H9 (cell line): ENCODE measurements at regions not wholly inside any gene's neighbourhood (a gene's known extent, or its start where the extent isn't known, plus 50 kb on each side); places are given as distances from the start of the nearest gene placed in this dataset.

Experiments used
- DNase-seq: peaks from one replicate; pipeline ENCODE4 v3.0.0-alpha.2; 2017
- H2AFZ ChIP-seq: one replicate; pipeline ENCODE4 v1.6.1; 2013; ENCODE audit warnings: mild to moderate bottlenecking, low read length, control low read depth, moderate library complexity
- H2AK5ac ChIP-seq: 2 replicates; pipeline ENCODE4 v1.6.1; 2013; ENCODE audit warnings: low read length, control low read depth, mixed read lengths; ENCODE audit not compliant: insufficient read length
- H2BK120ac ChIP-seq: one replicate; pipeline ENCODE4 v1.6.1; 2013; ENCODE audit warnings: low read depth, mild to moderate bottlenecking, low read length, control low read depth, inconsistent platforms; ENCODE audit not compliant: poor library complexity, severe bottlenecking
- H2BK12ac ChIP-seq: 2 replicates; pipeline ENCODE4 v1.6.1; 2013; ENCODE audit warnings: low read length, control low read depth, mixed read lengths, low read depth; ENCODE audit not compliant: insufficient read length
- H2BK15ac ChIP-seq: 2 replicates; pipeline ENCODE4 v1.6.1; 2013; ENCODE audit warnings: low read depth, low read length, control low read depth
- H2BK20ac ChIP-seq: one replicate; pipeline ENCODE4 v1.6.1; 2013; ENCODE audit warnings: low read depth, mild to moderate bottlenecking, low read length, control low read depth, inconsistent platforms; ENCODE audit not compliant: poor library complexity, severe bottlenecking
- H2BK5ac ChIP-seq: 2 replicates; pipeline ENCODE4 v1.6.1; 2013; ENCODE audit warnings: low read length, control low read depth, mixed read lengths; ENCODE audit not compliant: insufficient read length
- H3K14ac ChIP-seq: 2 replicates; pipeline ENCODE4 v1.6.1; 2013; ENCODE audit warnings: low read length, control low read depth; ENCODE audit not compliant: insufficient read depth
- H3K18ac ChIP-seq: 2 replicates; pipeline ENCODE4 v1.6.1; 2013; ENCODE audit warnings: low read depth, mild to moderate bottlenecking, mixed read lengths, low read length, control low read depth; ENCODE audit not compliant: insufficient read length
- H3K23ac ChIP-seq: 2 replicates; pipeline ENCODE4 v1.6.1; 2013; ENCODE audit warnings: low read length, control low read depth, mixed read lengths, low read depth; ENCODE audit not compliant: insufficient read length
- H3K23me2 ChIP-seq: 2 replicates; pipeline ENCODE4 v1.6.1; 2013; ENCODE audit warnings: low read depth, mild to moderate bottlenecking, mixed read lengths, low read length, control low read depth; ENCODE audit not compliant: insufficient read length, poor library complexity, severe bottlenecking
- H3K27ac ChIP-seq: 2 replicates; pipeline ENCODE4 v1.5.1; 2013; ENCODE audit warnings: low read length, control low read depth, mixed read lengths, low read depth; ENCODE audit not compliant: insufficient read length
- H3K27me3 ChIP-seq: 2 replicates; pipeline ENCODE4 v1.6.1; 2013; ENCODE audit warnings: low read length, control low read depth, inconsistent platforms; ENCODE audit not compliant: insufficient read depth
- H3K4ac ChIP-seq: 2 replicates; pipeline ENCODE4 v1.6.1; 2013; ENCODE audit warnings: low read depth, mild to moderate bottlenecking, control low read depth, inconsistent platforms, low read length, moderate library complexity
- H3K4me1 ChIP-seq: 2 replicates; pipeline ENCODE4 v1.6.1; 2013; ENCODE audit warnings: low read length, control low read depth, inconsistent platforms; ENCODE audit not compliant: insufficient read depth
- H3K4me2 ChIP-seq: 2 replicates; pipeline ENCODE4 v1.6.1; 2013; ENCODE audit warnings: low read length, control low read depth, mixed read lengths; ENCODE audit not compliant: insufficient read length, insufficient read depth
- H3K56ac ChIP-seq: 2 replicates; pipeline ENCODE4 v1.6.1; 2013; ENCODE audit warnings: low read depth, mild to moderate bottlenecking, mixed read lengths, low read length, control low read depth; ENCODE audit not compliant: insufficient read length
- H3K79me1 ChIP-seq: 2 replicates; pipeline ENCODE4 v1.6.1; 2013; ENCODE audit warnings: low read depth, mild to moderate bottlenecking, moderate library complexity, low read length, control low read depth, inconsistent platforms; ENCODE audit not compliant: insufficient read depth, poor library complexity, severe bottlenecking
- H3K79me2 ChIP-seq: 2 replicates; pipeline ENCODE4 v1.6.1; 2013; ENCODE audit warnings: low read length, control low read depth, inconsistent platforms; ENCODE audit not compliant: insufficient read depth
- H3K9ac ChIP-seq: 2 replicates; pipeline ENCODE4 v1.6.1; 2013; ENCODE audit warnings: low read length, control low read depth, mixed read lengths; ENCODE audit not compliant: insufficient read length; ENCODE audit errors: extremely low read depth
- H3K9me3 ChIP-seq: one replicate; pipeline ENCODE4 v1.6.1; 2013; ENCODE audit warnings: low read depth, low read length, inconsistent platforms; ENCODE audit not compliant: control insufficient read depth
- H3T11ph ChIP-seq: one replicate; pipeline ENCODE4 v1.6.1; 2013; ENCODE audit warnings: mild to moderate bottlenecking, low read length, control low read depth, inconsistent platforms
- H4K20me1 ChIP-seq: one replicate; pipeline ENCODE4 v1.6.1; 2013; ENCODE audit not compliant: control insufficient read depth, insufficient read length, insufficient read depth
- H4K5ac ChIP-seq: 2 replicates; pipeline ENCODE4 v1.6.1; 2013; ENCODE audit warnings: low read depth, mild to moderate bottlenecking, mixed read lengths, low read length, control low read depth; ENCODE audit not compliant: insufficient read length
- H4K8ac ChIP-seq: replicated peaks from 2 replicates; pipeline ENCODE4 v1.6.1; 2013; ENCODE audit warnings: low read length, control low read depth, mixed read lengths, low read depth; ENCODE audit not compliant: insufficient read length
- H4K91ac ChIP-seq: 2 replicates; pipeline ENCODE4 v1.6.1; 2013; ENCODE audit warnings: low read depth, mild to moderate bottlenecking, moderate library complexity, mixed read lengths, low read length, control low read depth; ENCODE audit not compliant: insufficient read length
- H3K27ac Mint-ChIP-seq, 3 experiments: 2 replicates in 2 of 3; 3 replicates in 1 of 3; pipeline ENCODE4 v1.8.0; 2020 to 2021; ENCODE audit warnings: mixed read lengths in 3 of 3, mild to moderate bottlenecking in 1 of 3, moderate library complexity in 1 of 3
- H3K27me3 Mint-ChIP-seq: 2 replicates; pipeline ENCODE4 v1.8.0; 2021; ENCODE audit warnings: low read depth, mild to moderate bottlenecking, moderate library complexity, mixed read lengths
- H3K36me3 Mint-ChIP-seq, 3 experiments: 2 replicates in 2 of 3; 3 replicates in 1 of 3; pipeline ENCODE4 v1.8.0; 2020 to 2021; ENCODE audit warnings: low read depth in 3 of 3, mixed read lengths in 3 of 3; ENCODE audit not compliant: insufficient read depth in 1 of 3
- H3K4me1 Mint-ChIP-seq, 2 experiments: 2 replicates each; pipeline ENCODE4 v1.8.0; 2020; ENCODE audit warnings: mixed read lengths in 2 of 2
- H3K4me3 Mint-ChIP-seq, 2 experiments: 2 replicates in 1 of 2; 3 replicates in 1 of 2; pipeline ENCODE4 v1.8.0; 2020 to 2021; ENCODE audit warnings: mild to moderate bottlenecking in 2 of 2, mixed read lengths in 2 of 2, moderate library complexity in 1 of 2
- H3K9me3 Mint-ChIP-seq, 2 experiments: 2 replicates in 1 of 2; 3 replicates in 1 of 2; pipeline ENCODE4 v1.8.0; 2020; ENCODE audit warnings: mild to moderate bottlenecking in 2 of 2, mixed read lengths in 2 of 2, moderate library complexity in 1 of 2
- WGBS: extraction: QIAGEN DNeasy Blood & Tissue Kit; methylation state at CpG from one replicate; pipeline ENCODE4 v1.1.7; 2013; ENCODE audit warnings: missing lambda C conversion rate, low lambda C conversion rate, mixed read lengths; ENCODE audit not compliant: insufficient read length; ENCODE audit errors: extremely low coverage; 5-methylcytosine and 5-hydroxymethylcytosine counted together
- TF ChIP-seq, protein P1 (sequence below): fragments of 200-600 bp; sonication (generic); conservative IDR thresholded peaks from 3 replicates; pipeline ENCODE4 v1.8.0; 2021; ENCODE audit warnings: antibody characterized with exemption, mild to moderate bottlenecking

DNA sequence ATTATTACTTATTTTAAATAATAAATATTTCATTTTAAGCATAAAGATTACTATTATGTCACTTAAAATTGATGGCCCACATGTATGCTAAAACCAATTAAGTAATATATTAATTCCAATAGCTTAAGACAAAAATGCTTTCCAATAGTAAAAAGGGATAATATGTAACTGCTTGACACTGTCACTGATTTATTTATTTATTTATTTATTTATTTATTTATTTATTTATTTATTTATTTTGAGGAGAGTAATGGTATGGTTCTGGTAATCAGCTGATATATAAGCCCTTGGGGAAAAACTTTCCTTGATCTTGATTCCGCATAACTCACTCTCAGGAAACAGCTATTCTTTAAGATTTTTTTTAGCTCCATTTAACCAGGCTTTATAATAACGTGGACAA is 903.0 kb upstream of the ATXN8OS start:
- Histone ChIP-seq H3K27ac (no peak overlapping the region), H4K91ac (no peak overlapping the region), H3K4me1 (peaks cover 4% of the 10 kb centered on the region; the same call in 1 of the 2 replicates), H2AFZ (no peak overlapping the region), H2BK20ac (no peak overlapping the region), H3K4me2 (no peak overlapping the region), H3K18ac (no peak overlapping the region), H4K8ac (no peak overlapping the region), H4K20me1 (no peaks in the 10 kb centered on the region), H3K9me3 (no peaks in the 10 kb centered on the region), H4K5ac (no peak overlapping the region), H3K79me1 (no peaks in the 10 kb centered on the region), H3K79me2 (no peaks in the 10 kb centered on the region), H3T11ph (no peak overlapping the region), H3K14ac (no peak overlapping the region), H3K4ac (no peak overlapping the region), H3K27me3 (no peaks in the 10 kb centered on the region), H2BK120ac (no peak overlapping the region), H2AK5ac (no peak overlapping the region), H3K23ac (no peak overlapping the region), H3K23me2 (no peaks in the 10 kb centered on the region), H3K56ac (no peak overlapping the region), H2BK5ac (no peak overlapping the region), H2BK12ac (no peak overlapping the region), H2BK15ac (no peak overlapping the region), H3K9ac (no peak overlapping the region)
- Mint-ChIP-seq H3K27me3 (no peaks in the 10 kb centered on the region), H3K27ac (no peak overlapping the region), H3K4me3 (no peak overlapping the region), H3K4me1 (peaks cover 17 to 24% of the 10 kb centered on the region in 2 experiments), H3K9me3 (peaks cover 5 to 14% of the 10 kb centered on the region in 2 experiments; a peak in 3 of 5 replicates), H3K36me3 (peaks cover 6 to 10% (median 6%) of the 10 kb centered on the region in 3 experiments)
- TF ChIP-seq, protein P1, sequence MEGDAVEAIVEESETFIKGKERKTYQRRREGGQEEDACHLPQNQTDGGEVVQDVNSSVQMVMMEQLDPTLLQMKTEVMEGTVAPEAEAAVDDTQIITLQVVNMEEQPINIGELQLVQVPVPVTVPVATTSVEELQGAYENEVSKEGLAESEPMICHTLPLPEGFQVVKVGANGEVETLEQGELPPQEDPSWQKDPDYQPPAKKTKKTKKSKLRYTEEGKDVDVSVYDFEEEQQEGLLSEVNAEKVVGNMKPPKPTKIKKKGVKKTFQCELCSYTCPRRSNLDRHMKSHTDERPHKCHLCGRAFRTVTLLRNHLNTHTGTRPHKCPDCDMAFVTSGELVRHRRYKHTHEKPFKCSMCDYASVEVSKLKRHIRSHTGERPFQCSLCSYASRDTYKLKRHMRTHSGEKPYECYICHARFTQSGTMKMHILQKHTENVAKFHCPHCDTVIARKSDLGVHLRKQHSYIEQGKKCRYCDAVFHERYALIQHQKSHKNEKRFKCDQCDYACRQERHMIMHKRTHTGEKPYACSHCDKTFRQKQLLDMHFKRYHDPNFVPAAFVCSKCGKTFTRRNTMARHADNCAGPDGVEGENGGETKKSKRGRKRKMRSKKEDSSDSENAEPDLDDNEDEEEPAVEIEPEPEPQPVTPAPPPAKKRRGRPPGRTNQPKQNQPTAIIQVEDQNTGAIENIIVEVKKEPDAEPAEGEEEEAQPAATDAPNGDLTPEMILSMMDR: no peak
- WGBS: no CpG with 5 or more reads among the region's 2 CpGs
- no peak for DNase-seq
